Neuron (in vitro differentiated cells): ENCODE measurements at regions not wholly inside any gene's neighbourhood (a gene's known extent, or its start where the extent isn't known, plus 50 kb on each side); places are given as distances from the start of the nearest gene placed in this dataset.

Experiments
- H2AFZ ChIP-seq: one replicate; pipeline ENCODE4 v1.6.1; 2013; ENCODE audit warnings: low read depth, mild to moderate bottlenecking, inconsistent platforms, low read length, moderate library complexity
- H3K27me3 ChIP-seq: one replicate; pipeline ENCODE4 v1.6.1; 2013; ENCODE audit warnings: low read length; ENCODE audit not compliant: insufficient read depth
- H3K36me3 ChIP-seq: one replicate; pipeline ENCODE4 v1.6.1; 2013; ENCODE audit warnings: low read length; ENCODE audit not compliant: insufficient read depth
- H3K4me1 ChIP-seq: one replicate; pipeline ENCODE4 v1.6.1; 2013; ENCODE audit warnings: low read length; ENCODE audit not compliant: insufficient read depth
- H3K4me3 ChIP-seq: 2 replicates; pipeline ENCODE4 v1.5.1; 2013; ENCODE audit warnings: mild to moderate bottlenecking, low read length, moderate library complexity
- H3K9me3 ChIP-seq: one replicate; pipeline ENCODE4 v1.6.1; 2013; ENCODE audit warnings: low read length

- Histone ChIP-seq H3K4me1 (no peaks in the 10 kb centered on the region), H3K9me3 (no peaks in the 10 kb centered on the region), H3K36me3 (no peaks in the 10 kb centered on the region), H3K27me3 (no peaks in the 10 kb centered on the region), H3K4me3 (no peak overlapping the region), H2AFZ (no peak overlapping the region)
Measured at GRCh38 chr21:28156590-28156989, 836.1 kb downstream of the LTN1 start.

- no peaks in the 10 kb centered on the region for H3K27me3 ChIP-seq
- no peak overlapping the region for H2AFZ ChIP-seq
- H3K9me3 ChIP-seq: no peaks in the 10 kb centered on the region
- no peak overlapping the region for H3K4me3 ChIP-seq
- no peaks in the 10 kb centered on the region for H3K36me3 ChIP-seq
- H3K4me1 ChIP-seq: no peaks in the 10 kb centered on the region
Measured at GRCh38 chr21:28154121-28154520, 838.6 kb downstream of the LTN1 start.

- no peak overlapping the region for H3K4me3 ChIP-seq
- H3K4me1 ChIP-seq: no peaks in the 10 kb centered on the region
Measured at GRCh38 chr21:28152732-28153131, 839.9 kb downstream of the LTN1 start.

GRCh38 chr21:28151758-28152157 lies 840.9 kb downstream of the LTN1 start:
- Histone ChIP-seq H3K36me3 (no peaks in the 10 kb centered on the region), H3K27me3 (no peaks in the 10 kb centered on the region), H2AFZ (no peak overlapping the region)

More at GRCh38 chr21:28152732-28153131, 839.9 kb downstream of the LTN1 start:
- H3K9me3 ChIP-seq: no peaks in the 10 kb centered on the region
- H3K27me3 ChIP-seq: no peaks in the 10 kb centered on the region
- no peaks in the 10 kb centered on the region for H3K36me3 ChIP-seq
- no peak overlapping the region for H2AFZ ChIP-seq

GRCh38 chr21:28150778-28151177 lies 841.9 kb downstream of the LTN1 start:
- Histone ChIP-seq H3K4me3 (no peak overlapping the region), H3K36me3 (no peaks in the 10 kb centered on the region), H3K27me3 (no peaks in the 10 kb centered on the region), H2AFZ (no peak overlapping the region), H3K4me1 (no peaks in the 10 kb centered on the region), H3K9me3 (no peaks in the 10 kb centered on the region)

More at GRCh38 chr21:28151758-28152157, 840.9 kb downstream of the LTN1 start:
- H3K4me1 ChIP-seq: no peaks in the 10 kb centered on the region
- no peaks in the 10 kb centered on the region for H3K9me3 ChIP-seq
- H3K4me3 ChIP-seq: no peak overlapping the region

- H3K4me3 ChIP-seq: no peak overlapping the region
- no peak overlapping the region for H2AFZ ChIP-seq
- H3K27me3 ChIP-seq: no peaks in the 10 kb centered on the region
- no peaks in the 10 kb centered on the region for H3K4me1 ChIP-seq
- no peaks in the 10 kb centered on the region for H3K9me3 ChIP-seq
- no peaks in the 10 kb centered on the region for H3K36me3 ChIP-seq
Measured at GRCh38 chr21:28148400-28149064, 844.1 kb downstream of the LTN1 start.

- Histone ChIP-seq H3K36me3 (no peaks in the 10 kb centered on the region), H3K4me3 (no peak overlapping the region), H3K4me1 (no peaks in the 10 kb centered on the region), H3K27me3 (no peaks in the 10 kb centered on the region), H2AFZ (no peak overlapping the region), H3K9me3 (no peaks in the 10 kb centered on the region)
Measured at GRCh38 chr21:28144653-28145052, 848.0 kb downstream of the LTN1 start.

GRCh38 chr21:28144089-28144488 lies 848.6 kb downstream of the LTN1 start:
- Histone ChIP-seq H2AFZ (no peak overlapping the region), H3K36me3 (no peaks in the 10 kb centered on the region), H3K9me3 (no peaks in the 10 kb centered on the region), H3K27me3 (no peaks in the 10 kb centered on the region), H3K4me3 (no peak overlapping the region), H3K4me1 (no peaks in the 10 kb centered on the region)

- Histone ChIP-seq H3K4me1 (no peaks in the 10 kb centered on the region), H3K27me3 (no peaks in the 10 kb centered on the region)
Measured at GRCh38 chr21:28142697-28143096, 850.0 kb downstream of the LTN1 start.

GRCh38 chr21:28138272-28138671 lies 854.4 kb downstream of the LTN1 start:
- no peak overlapping the region for H2AFZ ChIP-seq
- H3K4me1 ChIP-seq: no peaks in the 10 kb centered on the region
- H3K36me3 ChIP-seq: no peaks in the 10 kb centered on the region
- no peaks in the 10 kb centered on the region for H3K9me3 ChIP-seq
- H3K27me3 ChIP-seq: no peaks in the 10 kb centered on the region
- H3K4me3 ChIP-seq: no peak overlapping the region

More at GRCh38 chr21:28142697-28143096, 850.0 kb downstream of the LTN1 start:
- H3K9me3 ChIP-seq: no peaks in the 10 kb centered on the region
- H3K4me3 ChIP-seq: no peak overlapping the region
- H2AFZ ChIP-seq: no peak overlapping the region
- no peaks in the 10 kb centered on the region for H3K36me3 ChIP-seq

GRCh38 chr21:28136656-28137255 lies 855.9 kb downstream of the LTN1 start:
- Histone ChIP-seq H3K36me3 (no peaks in the 10 kb centered on the region), H2AFZ (no peak overlapping the region), H3K27me3 (no peaks in the 10 kb centered on the region), H3K4me3 (no peak overlapping the region), H3K9me3 (no peaks in the 10 kb centered on the region), H3K4me1 (no peaks in the 10 kb centered on the region)

GRCh38 chr21:28135646-28136045 lies 857.0 kb downstream of the LTN1 start:
- no peaks in the 10 kb centered on the region for H3K4me1 ChIP-seq
- no peaks in the 10 kb centered on the region for H3K9me3 ChIP-seq
- no peaks in the 10 kb centered on the region for H3K27me3 ChIP-seq
- H2AFZ ChIP-seq: no peak overlapping the region
- no peak overlapping the region for H3K4me3 ChIP-seq
- no peaks in the 10 kb centered on the region for H3K36me3 ChIP-seq

GRCh38 chr21:28133116-28133515 lies 859.6 kb downstream of the LTN1 start:
- Histone ChIP-seq H3K36me3 (no peaks in the 10 kb centered on the region), H3K9me3 (no peaks in the 10 kb centered on the region), H3K4me3 (no peak overlapping the region), H3K4me1 (no peaks in the 10 kb centered on the region), H2AFZ (no peak overlapping the region), H3K27me3 (no peaks in the 10 kb centered on the region)

GRCh38 chr21:28132713-28133112 lies 860.0 kb downstream of the LTN1 start:
- Histone ChIP-seq H3K9me3 (no peaks in the 10 kb centered on the region), H2AFZ (no peak overlapping the region), H3K4me3 (no peak overlapping the region)

More at GRCh38 chr21:28132713-28133112, 860.0 kb downstream of the LTN1 start:
- Histone ChIP-seq H3K27me3 (no peaks in the 10 kb centered on the region), H3K36me3 (no peaks in the 10 kb centered on the region), H3K4me1 (no peaks in the 10 kb centered on the region)
